HG03342 (cell line): ENCODE measurements at regions not wholly inside any gene's neighbourhood (a gene's known extent, or its start where the extent isn't known, plus 50 kb on each side); places are given as distances from the start of the nearest gene placed in this dataset.

Experiments used
- ATAC-seq: cut with Tn5 transposase; IDR thresholded peaks from one replicate; pipeline ENCODE4 v1.9.1; 2021; ENCODE audit warnings: mild to moderate bottlenecking, moderate library complexity; ENCODE audit not compliant: unreplicated experiment

GRCh38 chr5:89120719-89121118, 237.7 kb upstream of the MEF2C start:
- ATAC-seq: no peak

- peak; percentile 85 for ATAC-seq
These were observed 234.2 kb upstream of the MEF2C start for GRCh38 chr5:89117124-89117644.

- no peak for ATAC-seq
These were observed 228.1 kb upstream of the MEF2C start for GRCh38 chr5:89110916-89111646.

GRCh38 chr5:89106480-89106879, 223.5 kb upstream of the MEF2C start:
- ATAC-seq: no peak

GRCh38 chr5:89105836-89106235, 222.9 kb upstream of the MEF2C start:
- ATAC-seq: no peak

- no peak for ATAC-seq
These were observed 222.2 kb upstream of the MEF2C start for GRCh38 chr5:89105171-89105695.

- ATAC-seq: no peak
These were observed 215.3 kb upstream of the MEF2C start for GRCh38 chr5:89098199-89098756.

- peak; percentile 88 for ATAC-seq
These were observed 214.1 kb upstream of the MEF2C start for GRCh38 chr5:89097103-89097502.

GRCh38 chr5:89095341-89095740, 212.4 kb upstream of the MEF2C start:
- no peak for ATAC-seq

- ATAC-seq: no peak
These were observed 207.1 kb upstream of the MEF2C start for GRCh38 chr5:89090037-89090436.

- ATAC-seq: no peak
These were observed 204.8 kb upstream of the MEF2C start for GRCh38 chr5:89087551-89088318.

- ATAC-seq: no peak
These were observed 204.1 kb upstream of the MEF2C start for GRCh38 chr5:89087128-89087527.

GRCh38 chr5:89086390-89087086, 203.6 kb upstream of the MEF2C start:
- ATAC-seq: no peak

GRCh38 chr5:89083791-89084190, 200.8 kb upstream of the MEF2C start:
- ATAC-seq: no peak

GRCh38 chr5:89081360-89081759, 198.4 kb upstream of the MEF2C start:
- ATAC-seq: peak; percentile 68

GRCh38 chr5:89080467-89081116, 197.6 kb upstream of the MEF2C start:
- ATAC-seq: no peak

GRCh38 chr5:89072842-89073672, 190.1 kb upstream of the MEF2C start:
- no peak for ATAC-seq

- peak; percentile 76 for ATAC-seq
These were observed 189.0 kb upstream of the MEF2C start for GRCh38 chr5:89071941-89072331.

- ATAC-seq: peak; percentile 81
These were observed 188.3 kb upstream of the MEF2C start for GRCh38 chr5:89071101-89071940.
